ENCODE measurements at regions not wholly inside any gene's neighbourhood (a gene's known extent, or its start where the extent isn't known, plus 50 kb on each side); places are given as distances from the start of the nearest gene placed in this dataset.

DNA sequence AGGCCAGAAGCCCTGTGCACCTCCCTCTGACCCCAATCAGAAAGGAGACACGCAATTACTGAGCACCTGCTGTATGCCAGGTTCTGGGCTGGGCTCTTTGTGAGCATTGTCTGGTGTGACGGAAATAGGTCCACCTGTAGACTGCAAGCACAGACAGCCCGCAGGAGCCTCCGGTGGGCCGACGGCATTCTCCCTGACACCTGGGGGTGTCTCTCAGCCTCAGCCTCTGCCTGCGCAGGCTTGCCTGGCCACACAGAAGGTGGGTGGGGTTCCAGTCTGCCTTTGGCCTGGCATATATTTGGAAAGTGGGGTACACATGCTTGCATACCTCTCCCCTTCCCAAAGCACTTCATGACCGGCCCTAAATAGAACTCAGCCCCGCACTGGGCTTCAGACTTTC, 129.3 kb downstream of the BUD13 start:
- TF ChIP-seq, protein P1, sequence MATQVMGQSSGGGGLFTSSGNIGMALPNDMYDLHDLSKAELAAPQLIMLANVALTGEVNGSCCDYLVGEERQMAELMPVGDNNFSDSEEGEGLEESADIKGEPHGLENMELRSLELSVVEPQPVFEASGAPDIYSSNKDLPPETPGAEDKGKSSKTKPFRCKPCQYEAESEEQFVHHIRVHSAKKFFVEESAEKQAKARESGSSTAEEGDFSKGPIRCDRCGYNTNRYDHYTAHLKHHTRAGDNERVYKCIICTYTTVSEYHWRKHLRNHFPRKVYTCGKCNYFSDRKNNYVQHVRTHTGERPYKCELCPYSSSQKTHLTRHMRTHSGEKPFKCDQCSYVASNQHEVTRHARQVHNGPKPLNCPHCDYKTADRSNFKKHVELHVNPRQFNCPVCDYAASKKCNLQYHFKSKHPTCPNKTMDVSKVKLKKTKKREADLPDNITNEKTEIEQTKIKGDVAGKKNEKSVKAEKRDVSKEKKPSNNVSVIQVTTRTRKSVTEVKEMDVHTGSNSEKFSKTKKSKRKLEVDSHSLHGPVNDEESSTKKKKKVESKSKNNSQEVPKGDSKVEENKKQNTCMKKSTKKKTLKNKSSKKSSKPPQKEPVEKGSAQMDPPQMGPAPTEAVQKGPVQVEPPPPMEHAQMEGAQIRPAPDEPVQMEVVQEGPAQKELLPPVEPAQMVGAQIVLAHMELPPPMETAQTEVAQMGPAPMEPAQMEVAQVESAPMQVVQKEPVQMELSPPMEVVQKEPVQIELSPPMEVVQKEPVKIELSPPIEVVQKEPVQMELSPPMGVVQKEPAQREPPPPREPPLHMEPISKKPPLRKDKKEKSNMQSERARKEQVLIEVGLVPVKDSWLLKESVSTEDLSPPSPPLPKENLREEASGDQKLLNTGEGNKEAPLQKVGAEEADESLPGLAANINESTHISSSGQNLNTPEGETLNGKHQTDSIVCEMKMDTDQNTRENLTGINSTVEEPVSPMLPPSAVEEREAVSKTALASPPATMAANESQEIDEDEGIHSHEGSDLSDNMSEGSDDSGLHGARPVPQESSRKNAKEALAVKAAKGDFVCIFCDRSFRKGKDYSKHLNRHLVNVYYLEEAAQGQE (IDR thresholded peaks at IDR 0.05; ENCODE audit: borderline replicate concordance): no peak
- TF ChIP-seq POLR2AphosphoS5 (IDR thresholded peaks at IDR 0.05) (no peak), EZH2 (IDR thresholded peaks at IDR 0.05; ENCODE audit: borderline replicate concordance, insufficient read depth, low read length, poor library complexity, severe bottlenecking) (no peak), EP300 (conservative IDR thresholded peaks at IDR 0.05; ENCODE audit: poor library complexity, severe bottlenecking) (no peak)
- TF ChIP-seq, protein P2, sequence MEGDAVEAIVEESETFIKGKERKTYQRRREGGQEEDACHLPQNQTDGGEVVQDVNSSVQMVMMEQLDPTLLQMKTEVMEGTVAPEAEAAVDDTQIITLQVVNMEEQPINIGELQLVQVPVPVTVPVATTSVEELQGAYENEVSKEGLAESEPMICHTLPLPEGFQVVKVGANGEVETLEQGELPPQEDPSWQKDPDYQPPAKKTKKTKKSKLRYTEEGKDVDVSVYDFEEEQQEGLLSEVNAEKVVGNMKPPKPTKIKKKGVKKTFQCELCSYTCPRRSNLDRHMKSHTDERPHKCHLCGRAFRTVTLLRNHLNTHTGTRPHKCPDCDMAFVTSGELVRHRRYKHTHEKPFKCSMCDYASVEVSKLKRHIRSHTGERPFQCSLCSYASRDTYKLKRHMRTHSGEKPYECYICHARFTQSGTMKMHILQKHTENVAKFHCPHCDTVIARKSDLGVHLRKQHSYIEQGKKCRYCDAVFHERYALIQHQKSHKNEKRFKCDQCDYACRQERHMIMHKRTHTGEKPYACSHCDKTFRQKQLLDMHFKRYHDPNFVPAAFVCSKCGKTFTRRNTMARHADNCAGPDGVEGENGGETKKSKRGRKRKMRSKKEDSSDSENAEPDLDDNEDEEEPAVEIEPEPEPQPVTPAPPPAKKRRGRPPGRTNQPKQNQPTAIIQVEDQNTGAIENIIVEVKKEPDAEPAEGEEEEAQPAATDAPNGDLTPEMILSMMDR (IDR thresholded peaks at IDR 0.05; ENCODE audit: poor library complexity, severe bottlenecking): no peak

Data from neural cell (in vitro differentiated cells).